ENCODE measurements at regions not wholly inside any gene's neighbourhood (a gene's known extent, or its start where the extent isn't known, plus 50 kb on each side); places are given as distances from the start of the nearest gene placed in this dataset.

DNA sequence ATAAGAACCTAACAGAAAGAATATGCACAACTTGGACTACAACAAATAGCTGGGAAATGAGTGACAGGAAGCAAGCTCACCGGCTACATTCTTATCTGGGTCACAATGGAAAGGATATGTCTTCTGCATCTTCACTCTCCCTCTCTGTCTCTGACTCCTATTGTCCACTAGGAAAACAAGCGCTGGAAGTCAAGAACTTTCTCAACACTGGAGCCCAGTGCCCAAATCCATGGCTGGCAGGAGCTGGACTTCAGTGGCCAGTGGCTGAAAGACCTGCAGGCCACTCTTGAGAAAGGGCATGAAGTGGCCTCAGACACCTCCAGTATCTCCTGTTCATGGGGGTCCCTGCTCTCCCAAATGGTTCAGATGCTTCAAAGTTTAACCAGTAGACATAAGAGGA is 62.0 kb downstream of the FAM50B start:
- TF ChIP-seq CTCF (conservative IDR thresholded peaks at IDR 0.05; ENCODE audit: low read depth, low read length) (no peak), BHLHE40 (IDR thresholded peaks at IDR 0.05; ENCODE audit: low read depth, low read length) (no peak), RCOR1 (IDR thresholded peaks at IDR 0.05; ENCODE audit: insufficient replicate concordance, low read length) (no peak)

Measured in IMR-90 (cell line).